Thoracic aorta (tissue), 2 donors: ENCODE measurements at regions not wholly inside any gene's neighbourhood (a gene's known extent, or its start where the extent isn't known, plus 50 kb on each side); places are given as distances from the start of the nearest gene placed in this dataset.
A peak's percentile ranks its signal among the peaks of the same experiment; 100 is the strongest.

Experiments
- ATAC-seq: fragments of 150-250 bp; one replicate; pipeline ENCODE4 v1.8.0; 2017; ENCODE audit warnings: low read depth; ENCODE audit not compliant: insufficient number of reproducible peaks, low FRiP score
- DNase-seq: peaks from one replicate; pipeline ENCODE4 v3.0.0-alpha.2; 2020; ENCODE audit warnings: low spot score
- H3K27ac ChIP-seq, 2 donors: fragments of 200-600 bp; sonication (generic); 1 replicate in 1 of 2; 2 replicates in 1 of 2; pipeline ENCODE4 v1.5.1; 2016; ENCODE audit warnings: mild to moderate bottlenecking in 2 of 2, moderate library complexity in 2 of 2
- H3K27me3 ChIP-seq: fragments of 200-600 bp; sonication (generic); replicated peaks from 2 replicates; pipeline ENCODE4 v1.6.0; 2016; ENCODE audit warnings: mild to moderate bottlenecking; ENCODE audit not compliant: insufficient read depth
- H3K36me3 ChIP-seq: fragments of 200-600 bp; sonication (generic); one replicate; pipeline ENCODE4 v1.5.1; 2016
- H3K4me1 ChIP-seq, 2 donors: fragments of 200-600 bp; sonication (generic); 1 replicate in 1 of 2; 2 replicates in 1 of 2; pipeline versions ENCODE4 v1.5.1 to v1.6.0; 2016; ENCODE audit warnings: low read depth in 2 of 2, mild to moderate bottlenecking in 1 of 2; ENCODE audit not compliant: control insufficient read depth in 1 of 2
- H3K4me3 ChIP-seq: fragments of 200-600 bp; sonication (generic); 2 replicates; pipeline ENCODE4 v1.5.1; 2016; ENCODE audit warnings: mild to moderate bottlenecking
- H3K9me3 ChIP-seq: fragments of 200-600 bp; sonication (generic); 2 replicates; pipeline ENCODE4 v1.5.1; 2016
- TF ChIP-seq, protein P1 (sequence below): fragments of 200-600 bp; sonication (generic); IDR thresholded peaks from one replicate; pipeline ENCODE4 v1.5.1; 2019; ENCODE audit warnings: antibody characterized with exemption

- no peak for DNase-seq
- Histone ChIP-seq H3K9me3 (no peaks in the 10 kb centered on the region), H3K4me1 (no peaks in the 10 kb centered on the region), H3K27me3 (no peaks in the 10 kb centered on the region), H3K4me3 (no peak overlapping the region), H3K27ac (no peak overlapping the region), H3K36me3 (no peaks in the 10 kb centered on the region)
- ATAC-seq: no peak
- TF ChIP-seq, protein P1, sequence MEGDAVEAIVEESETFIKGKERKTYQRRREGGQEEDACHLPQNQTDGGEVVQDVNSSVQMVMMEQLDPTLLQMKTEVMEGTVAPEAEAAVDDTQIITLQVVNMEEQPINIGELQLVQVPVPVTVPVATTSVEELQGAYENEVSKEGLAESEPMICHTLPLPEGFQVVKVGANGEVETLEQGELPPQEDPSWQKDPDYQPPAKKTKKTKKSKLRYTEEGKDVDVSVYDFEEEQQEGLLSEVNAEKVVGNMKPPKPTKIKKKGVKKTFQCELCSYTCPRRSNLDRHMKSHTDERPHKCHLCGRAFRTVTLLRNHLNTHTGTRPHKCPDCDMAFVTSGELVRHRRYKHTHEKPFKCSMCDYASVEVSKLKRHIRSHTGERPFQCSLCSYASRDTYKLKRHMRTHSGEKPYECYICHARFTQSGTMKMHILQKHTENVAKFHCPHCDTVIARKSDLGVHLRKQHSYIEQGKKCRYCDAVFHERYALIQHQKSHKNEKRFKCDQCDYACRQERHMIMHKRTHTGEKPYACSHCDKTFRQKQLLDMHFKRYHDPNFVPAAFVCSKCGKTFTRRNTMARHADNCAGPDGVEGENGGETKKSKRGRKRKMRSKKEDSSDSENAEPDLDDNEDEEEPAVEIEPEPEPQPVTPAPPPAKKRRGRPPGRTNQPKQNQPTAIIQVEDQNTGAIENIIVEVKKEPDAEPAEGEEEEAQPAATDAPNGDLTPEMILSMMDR: no peak
Observed at GRCh38 chr14:24712374-24712773, 78.4 kb upstream of the GZMB start.

DNA sequence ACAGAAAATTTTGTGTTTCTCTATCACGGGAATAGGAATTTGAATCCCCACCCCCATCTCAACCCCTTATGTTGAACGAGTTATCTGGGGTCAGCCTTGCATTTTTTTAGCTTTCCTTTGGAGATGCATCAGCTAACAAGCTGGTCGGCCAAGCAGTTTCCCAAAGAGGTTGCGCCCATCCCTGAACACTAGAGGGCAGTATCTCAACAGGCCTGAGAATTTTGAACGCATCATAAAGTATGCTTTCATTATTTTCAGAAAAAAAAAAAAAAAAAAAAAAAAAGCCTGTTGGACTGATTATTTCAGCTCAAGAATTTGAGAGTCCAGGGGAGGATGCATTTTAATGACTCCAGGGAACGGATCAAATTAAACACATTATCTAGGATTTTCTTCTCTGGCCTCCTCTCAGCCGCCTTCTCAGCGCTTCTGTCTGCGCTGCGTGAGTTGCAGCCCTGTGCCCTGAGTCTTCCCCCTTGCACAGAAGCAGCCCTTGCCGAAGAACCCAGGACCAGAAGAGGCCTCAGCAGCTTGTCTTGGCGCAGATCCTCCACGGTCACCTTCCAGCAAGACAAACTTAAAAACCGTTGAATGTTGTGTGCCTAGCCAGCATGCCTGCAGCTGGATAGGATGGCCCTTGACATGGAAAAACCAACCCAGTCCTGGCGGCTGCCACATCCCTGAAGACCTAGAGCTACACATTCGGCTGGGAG lies 76.6 kb upstream of the GZMB start:
- no peak overlapping the region for H3K4me3 ChIP-seq
- H3K4me1 ChIP-seq: no peaks in the 10 kb centered on the region
- no peak overlapping the region for H3K27ac ChIP-seq
- TF ChIP-seq, protein P1: peak; percentile 50
- ATAC-seq: no peak
- DNase-seq: no peak
- no peaks in the 10 kb centered on the region for H3K36me3 ChIP-seq
- no peaks in the 10 kb centered on the region for H3K9me3 ChIP-seq
- no peaks in the 10 kb centered on the region for H3K27me3 ChIP-seq

GRCh38 chr14:24708684-24709083 lies 74.7 kb upstream of the GZMB start:
- ATAC-seq: no peak
- TF ChIP-seq, protein P1: no peak
- Histone ChIP-seq H3K4me1 (no peaks in the 10 kb centered on the region), H3K9me3 (no peaks in the 10 kb centered on the region), H3K27me3 (no peaks in the 10 kb centered on the region), H3K36me3 (no peaks in the 10 kb centered on the region), H3K4me3 (no peak overlapping the region), H3K27ac (no peak overlapping the region)
- no peak for DNase-seq

DNA sequence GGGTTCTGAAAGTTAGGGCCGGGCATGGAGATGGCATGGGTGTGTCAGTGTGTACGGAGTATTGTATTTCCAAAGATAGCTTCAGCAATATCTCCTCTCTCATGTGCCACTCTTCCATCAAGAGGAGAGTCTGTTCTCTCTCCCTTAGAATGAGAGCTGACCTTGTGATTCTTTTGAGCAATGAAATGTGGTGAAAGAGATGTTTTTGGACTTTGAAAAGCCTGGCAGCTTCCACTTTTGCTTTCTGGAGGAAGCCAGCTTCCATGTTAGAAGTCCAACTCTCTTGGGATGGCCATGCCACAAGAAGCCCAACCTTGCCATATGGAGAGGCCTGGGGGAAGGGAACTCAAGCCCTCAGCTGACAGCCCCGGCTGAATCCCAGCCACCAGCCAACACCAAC lies 72.4 kb upstream of the GZMB start:
- ATAC-seq: no peak

GRCh38 chr14:24705840-24706239 lies 71.8 kb upstream of the GZMB start:
- no peak overlapping the region for H3K4me3 ChIP-seq
- TF ChIP-seq, protein P1: no peak
- DNase-seq (no peak), ATAC-seq (no peak)
- H3K9me3 ChIP-seq: no peaks in the 10 kb centered on the region
- no peaks in the 10 kb centered on the region for H3K36me3 ChIP-seq
- no peaks in the 10 kb centered on the region for H3K4me1 ChIP-seq
- H3K27ac ChIP-seq: no peak overlapping the region
- no peaks in the 10 kb centered on the region for H3K27me3 ChIP-seq

More for the DNA sequence above, 72.4 kb upstream of the GZMB start:
- no peaks in the 10 kb centered on the region for H3K36me3 ChIP-seq
- no peaks in the 10 kb centered on the region for H3K27me3 ChIP-seq
- H3K27ac ChIP-seq: no peak overlapping the region
- H3K9me3 ChIP-seq: no peaks in the 10 kb centered on the region
- no peak overlapping the region for H3K4me3 ChIP-seq
- TF ChIP-seq, protein P1: no peak
- no peaks in the 10 kb centered on the region for H3K4me1 ChIP-seq
- DNase-seq: no peak
